GM21737 (cell line): ENCODE measurements at regions not wholly inside any gene's neighbourhood (a gene's known extent, or its start where the extent isn't known, plus 50 kb on each side); places are given as distances from the start of the nearest gene placed in this dataset.
"Not testable (repeated sequence)": the region's sequence is repeated elsewhere in the genome, so short reads cannot be mapped to it uniquely, and the experiment has no call there.

Experiments
- ATAC-seq: cut with Tn5 transposase; IDR thresholded peaks from one replicate; pipeline ENCODE4 v1.9.1; 2021; ENCODE audit warnings: mild to moderate bottlenecking, moderate library complexity; ENCODE audit not compliant: unreplicated experiment

DNA sequence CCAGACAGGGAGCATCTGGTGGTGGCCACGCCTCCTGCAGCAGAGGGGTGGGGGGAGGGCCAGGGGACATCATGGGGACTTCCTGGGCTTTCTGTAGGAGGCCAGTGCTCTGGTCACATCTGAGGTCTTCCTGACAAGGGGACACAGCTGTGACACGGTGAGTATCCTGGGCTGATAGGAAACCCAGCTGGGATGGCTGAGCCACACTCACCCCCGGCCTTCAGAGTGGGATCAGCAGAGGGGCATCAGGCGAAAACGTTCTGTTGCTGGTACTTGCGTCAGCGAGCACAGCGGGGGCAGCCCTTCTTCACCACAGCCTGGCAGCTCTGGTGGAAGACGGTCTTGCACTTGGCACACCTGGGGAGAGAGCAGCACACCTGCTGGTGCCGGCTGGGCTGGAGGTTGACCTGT is 122.9 kb upstream of the SMURF2 start:
- no peak for ATAC-seq

DNA sequence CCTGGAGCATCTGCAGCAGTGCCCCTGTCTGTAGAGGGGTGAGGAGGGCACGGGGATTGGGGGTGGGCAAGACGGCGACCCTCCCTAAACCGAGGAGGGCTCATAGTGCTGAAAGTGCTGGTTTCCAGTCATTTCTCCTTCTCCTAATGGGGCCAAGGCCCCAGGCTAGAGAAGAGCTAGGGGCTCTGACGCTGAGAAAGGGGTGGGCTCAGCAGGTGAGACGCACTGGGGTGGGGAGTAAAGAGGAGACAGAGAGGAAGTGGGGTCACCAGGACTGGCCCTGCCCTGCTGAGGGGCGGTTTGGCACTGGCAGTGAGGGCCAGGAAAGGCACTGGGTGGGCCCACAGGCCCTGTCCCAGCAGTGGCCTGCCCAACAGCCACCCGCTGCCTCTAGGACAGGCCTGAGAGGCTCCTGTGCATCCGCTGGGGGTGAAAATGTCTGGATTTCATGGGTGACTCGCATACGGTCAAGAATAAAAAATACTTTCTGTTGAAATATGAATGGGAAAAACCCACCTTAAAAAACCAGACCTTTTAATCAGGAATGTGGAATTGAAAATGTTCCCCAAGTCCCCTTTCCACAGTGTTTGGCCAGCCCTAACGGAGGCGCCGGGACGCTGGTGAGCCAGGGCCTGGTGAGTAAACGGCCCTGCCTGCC is 122.4 kb upstream of the SMURF2 start:
- no peak for ATAC-seq

DNA sequence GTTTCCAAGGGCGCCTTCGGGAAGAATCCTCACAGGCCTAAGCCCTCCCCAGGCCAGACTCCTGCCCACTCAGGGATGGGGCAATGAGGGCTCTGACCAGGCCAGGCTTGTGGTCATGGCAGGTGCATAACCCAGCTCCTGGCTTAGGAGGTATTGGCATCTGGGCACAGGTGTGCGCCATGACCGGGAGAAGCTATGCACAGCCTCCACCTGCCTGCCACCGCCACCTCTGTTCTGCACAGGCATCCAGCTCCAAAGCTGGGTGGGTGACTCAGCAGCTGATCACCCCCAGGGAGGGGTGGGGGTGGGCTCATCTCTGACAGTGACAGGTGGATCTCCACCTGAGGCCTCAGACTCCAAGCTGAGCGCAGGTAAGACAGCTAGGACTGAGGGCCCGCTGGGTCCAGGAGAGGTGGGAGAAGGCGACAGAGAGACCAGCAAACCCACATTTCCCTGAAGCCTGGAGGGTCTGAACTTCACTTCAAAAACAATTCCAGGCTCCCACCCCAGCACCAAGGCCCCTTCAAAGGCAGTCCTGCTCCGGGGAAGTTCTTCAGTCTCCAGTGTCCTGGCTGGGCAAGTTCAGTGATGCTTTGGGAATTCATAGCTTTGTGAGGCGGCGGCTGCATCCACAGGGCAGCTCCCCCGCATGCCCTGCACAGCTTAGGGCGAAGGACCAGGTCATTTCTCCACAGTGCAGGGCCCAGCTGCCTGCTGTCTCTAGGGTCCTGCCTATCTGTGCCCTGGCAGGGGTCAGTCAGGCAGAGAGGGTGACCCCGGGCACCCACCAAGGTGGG is 121.6 kb upstream of the SMURF2 start:
- no peak for ATAC-seq

DNA sequence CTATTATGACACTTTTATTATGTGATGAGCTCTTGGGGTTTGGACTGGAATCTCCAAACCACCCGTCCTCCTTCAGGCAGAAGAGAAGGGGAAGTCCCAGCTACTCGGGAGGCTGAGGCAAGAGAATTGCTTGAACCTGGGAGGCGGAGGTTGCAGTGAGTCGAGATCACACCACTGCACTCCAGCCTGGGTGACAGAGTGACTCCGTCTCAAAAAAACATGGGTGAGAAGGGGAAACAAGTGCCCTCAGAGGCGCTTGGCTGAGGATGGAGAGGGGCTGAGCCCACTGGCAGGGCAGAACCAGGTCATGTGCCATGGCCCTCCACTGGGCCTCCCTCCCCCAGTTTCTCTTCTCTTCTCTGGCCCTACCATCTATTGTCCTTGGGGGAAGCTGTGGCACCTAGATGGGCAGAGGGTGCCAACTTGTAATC is 120.9 kb upstream of the SMURF2 start:
- no peak for ATAC-seq

DNA sequence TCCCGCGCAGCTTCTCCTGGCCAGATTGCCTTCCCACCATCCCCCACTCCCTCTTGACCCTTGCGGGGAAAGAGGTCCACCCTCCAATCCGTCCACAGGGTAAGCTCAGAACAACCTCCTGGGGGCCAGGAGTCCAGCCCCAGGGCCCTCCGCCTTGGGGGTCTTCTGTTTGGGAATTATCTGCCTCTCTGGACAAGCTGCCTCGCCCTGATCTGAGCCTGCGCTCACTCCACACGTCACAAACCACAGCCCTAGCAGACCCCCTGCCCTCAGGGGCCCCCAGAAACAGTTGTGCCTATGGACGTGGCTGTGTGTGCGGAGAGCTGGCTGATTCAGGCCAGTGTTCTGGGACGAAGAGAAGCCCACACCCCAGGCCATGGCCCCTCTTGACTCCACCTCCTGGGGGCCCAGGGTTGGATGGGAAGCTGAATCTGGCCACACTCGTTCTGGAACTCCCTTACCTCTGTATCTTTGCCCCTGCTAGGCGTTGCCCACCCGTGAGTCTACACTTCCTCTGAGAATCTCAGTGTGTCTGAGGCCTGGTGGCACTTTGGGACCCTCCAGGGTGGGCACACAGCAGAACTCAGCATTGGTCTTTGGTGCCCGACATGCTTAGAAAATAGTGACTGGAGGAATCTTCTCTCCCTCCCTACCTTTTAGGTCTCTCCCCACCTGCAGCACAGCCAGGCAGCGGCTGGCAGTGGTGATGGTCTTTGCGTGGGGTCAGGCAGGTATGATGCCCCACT is 119.9 kb upstream of the SMURF2 start:
- no peak for ATAC-seq

DNA sequence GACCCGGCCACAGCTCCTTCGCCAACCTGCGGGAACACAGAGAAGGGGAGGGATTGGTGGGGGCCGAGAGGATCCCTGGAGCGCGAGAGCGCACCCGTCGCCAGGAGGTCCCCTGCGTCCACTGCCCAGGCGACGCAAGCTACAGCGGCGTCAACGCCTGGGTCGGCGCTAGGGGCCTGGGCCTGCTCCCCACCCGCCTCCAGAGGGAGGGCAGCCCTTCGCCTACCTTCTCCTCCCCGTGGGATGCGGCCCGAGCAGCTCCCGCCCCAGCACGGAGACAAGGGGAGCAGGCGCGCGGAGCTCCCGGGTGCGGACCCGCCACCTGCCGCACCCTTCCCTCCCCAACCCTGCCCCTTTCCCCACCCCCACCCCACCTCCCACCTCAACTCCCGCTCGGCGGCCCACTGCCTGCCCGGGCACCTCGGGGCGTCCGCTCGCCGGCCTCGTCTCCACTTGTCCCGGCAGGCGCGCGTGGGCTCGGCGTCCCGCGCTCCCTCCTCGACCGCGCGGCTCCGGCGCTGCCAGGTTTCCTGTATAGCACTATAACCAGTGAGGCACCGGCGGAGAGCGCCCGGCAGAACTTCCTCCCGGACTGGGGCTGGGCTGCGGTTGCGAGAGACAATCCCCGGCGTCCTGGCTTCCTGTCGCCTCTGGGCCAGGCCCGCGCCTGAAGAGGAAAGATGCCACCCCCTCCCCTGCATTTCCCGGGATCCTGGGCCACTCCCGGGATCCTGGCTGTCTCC is 119.1 kb upstream of the SMURF2 start:
- ATAC-seq = no peak

DNA sequence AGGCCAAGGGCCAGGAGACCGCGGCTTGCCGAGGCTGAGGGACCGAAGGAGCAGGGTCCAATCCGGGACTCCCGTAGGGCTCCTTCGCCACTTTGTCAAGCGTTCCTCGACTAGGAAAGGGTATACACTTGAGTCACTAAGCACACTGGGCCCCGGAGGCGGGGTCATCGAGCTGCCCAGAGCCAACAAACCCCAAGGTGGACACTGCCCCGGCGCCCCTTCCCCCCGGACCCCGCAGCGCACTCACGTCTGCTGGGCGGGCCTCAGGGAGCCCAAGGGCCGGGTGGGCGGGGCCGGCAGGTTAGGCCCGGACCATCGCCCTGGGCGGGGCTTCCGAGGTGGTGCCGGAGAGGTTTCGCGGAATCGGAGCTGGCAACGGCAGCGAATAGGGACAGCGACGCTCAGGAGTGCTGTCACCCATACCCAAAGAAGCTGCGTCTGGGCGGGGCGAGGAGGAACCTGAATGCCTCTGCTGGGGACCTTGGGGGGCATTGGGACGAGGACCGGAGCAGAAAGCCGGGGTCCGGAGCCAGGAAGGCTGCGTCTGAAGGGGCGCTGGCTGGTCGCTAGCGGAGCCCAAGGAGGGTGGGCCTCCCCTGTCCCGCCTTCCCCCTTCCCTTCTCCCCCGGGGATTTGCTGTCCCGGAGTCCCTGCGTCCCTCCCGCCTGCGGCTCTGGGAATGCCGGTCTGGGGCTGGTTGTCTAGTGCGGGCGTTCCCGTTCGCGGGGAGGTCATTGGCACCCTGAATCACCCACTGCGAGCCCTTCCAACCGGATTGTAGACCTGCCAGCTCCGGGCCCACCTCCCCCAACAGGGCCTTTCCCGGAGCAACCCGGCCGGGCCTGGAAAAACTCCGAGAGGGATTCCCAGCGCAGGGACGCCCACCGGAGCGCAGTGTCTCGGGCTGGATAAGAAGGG is 118.2 kb upstream of the SMURF2 start:
- no peak for ATAC-seq

DNA sequence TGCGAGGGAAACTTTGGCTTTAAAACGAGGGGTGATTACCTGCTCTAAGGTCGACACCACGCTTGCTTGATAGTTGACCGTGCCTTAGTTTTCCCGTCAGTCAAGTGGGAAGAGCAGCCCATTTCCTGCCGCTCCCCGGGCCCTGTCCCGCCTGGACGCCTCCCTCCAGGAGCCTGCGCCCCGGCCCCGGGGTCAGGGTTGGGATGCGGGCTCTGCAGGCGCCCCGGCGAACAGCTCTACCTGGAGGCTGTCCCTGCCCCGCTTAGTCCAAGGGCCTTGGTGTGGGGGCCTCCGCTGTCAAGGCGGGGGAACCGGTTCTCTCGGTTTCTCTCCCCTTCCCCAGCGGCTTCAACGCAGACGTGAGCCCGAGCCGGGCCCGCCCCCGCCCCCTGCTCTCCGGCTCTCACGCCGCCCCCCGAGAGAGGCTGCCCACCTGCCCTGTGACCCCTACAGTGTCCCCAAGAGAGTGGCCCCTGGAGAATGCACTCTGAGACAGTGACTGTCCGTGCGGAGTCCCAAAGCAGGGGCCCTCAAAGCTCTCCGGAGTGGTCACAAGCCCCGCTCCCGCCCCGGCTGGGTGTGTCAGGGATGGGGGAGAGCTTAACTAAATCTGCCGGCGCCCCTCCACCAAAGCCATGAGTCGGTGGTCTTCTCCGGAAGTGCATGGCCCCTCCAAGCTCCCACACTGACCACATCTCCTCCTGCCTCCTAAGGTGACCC is 117.4 kb upstream of the SMURF2 start:
- no peak for ATAC-seq

DNA sequence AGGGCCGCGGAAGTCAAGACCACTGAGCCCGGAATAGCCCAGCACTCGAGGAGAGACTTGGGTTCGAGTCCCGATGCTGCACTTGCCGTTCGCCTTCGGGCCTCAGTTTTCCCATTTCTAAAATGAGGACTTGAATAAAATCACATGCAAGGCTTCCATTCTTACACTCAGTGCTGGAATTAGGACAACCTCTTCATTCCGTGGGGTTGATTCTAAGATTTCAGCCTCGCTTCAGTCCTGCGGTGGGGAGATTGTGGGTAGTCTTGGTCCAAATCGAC is 116.9 kb upstream of the SMURF2 start:
- not testable (repeated sequence) for ATAC-seq

DNA sequence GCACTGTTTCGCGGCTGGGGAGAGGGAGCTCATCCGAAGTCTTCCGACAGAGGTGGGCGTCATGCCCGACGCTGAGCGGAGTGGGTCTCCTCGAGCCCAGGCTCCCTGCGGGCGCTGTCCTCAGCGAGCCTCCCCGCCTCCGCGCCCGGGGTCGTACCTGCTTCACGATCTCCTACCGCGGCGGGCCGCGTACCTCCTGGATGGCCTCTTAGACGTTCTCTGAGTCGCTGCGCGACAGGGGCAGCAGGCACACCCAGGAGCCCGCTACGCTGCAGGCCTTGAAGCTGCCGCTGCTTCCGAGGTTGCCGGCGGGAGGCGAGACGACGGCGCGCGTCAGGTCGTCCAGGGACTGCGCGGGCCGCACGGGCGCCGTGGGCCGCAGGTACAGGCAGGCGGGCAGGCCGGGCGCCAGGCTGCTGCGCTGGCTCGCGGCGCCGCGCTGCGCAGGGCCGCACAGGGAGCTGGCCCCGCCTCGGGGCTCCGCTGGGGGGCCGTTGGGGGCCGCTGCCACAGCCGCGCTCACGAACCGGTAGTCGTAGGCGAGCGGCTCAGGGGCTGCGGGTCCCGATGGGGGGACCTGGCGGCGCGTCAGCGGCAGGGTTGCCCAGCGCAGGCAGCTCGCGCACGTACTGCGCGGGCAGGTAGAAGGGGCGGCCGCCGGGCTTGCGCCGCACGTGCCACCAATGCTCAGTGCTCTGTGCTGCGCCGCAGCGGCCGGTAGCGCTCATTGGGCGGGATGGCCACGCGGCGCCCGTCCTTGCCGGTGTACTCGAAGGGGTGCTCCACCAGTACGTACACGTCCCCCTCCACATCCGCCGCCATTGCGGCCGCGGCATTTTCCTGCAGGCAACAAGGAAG is 116.4 kb upstream of the SMURF2 start:
- no peak for ATAC-seq

DNA sequence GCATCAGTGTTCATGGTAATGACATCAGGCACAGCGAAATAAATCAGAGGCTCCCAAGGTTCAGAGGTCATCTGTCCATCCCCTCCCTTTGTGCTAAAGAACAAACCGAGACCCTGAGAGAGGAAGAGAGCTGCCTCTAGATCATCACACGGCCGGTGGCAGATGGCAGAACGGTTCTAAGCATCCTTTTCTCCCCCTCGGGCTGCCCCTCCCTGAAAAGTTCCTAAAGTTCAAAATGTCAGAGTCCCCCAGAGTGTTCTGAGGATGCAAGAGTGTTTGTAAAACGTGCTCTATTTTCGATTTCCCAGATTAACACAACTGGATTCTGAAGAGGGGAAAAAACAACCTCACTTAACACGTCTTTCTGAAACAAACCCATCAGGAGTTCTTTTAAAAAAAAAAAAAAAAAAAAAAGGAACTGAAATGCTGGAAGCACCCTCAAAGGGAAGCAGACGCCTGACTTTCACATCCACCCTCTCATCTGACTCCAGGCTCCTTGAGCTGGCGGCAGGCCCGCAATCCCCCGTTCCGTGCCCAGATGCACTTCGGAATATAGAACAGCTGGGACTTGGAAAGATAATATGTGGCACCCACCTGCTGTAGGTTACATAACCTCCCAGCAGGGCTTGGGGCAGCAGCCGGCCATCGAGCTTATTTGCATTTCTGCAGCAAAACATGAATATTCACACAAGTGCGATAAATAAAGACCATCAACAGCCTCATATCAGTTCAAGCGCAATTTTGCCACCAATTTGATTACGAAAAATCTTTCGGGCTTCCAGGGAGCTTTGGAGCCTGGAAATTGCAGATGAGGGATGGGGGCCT is 115.5 kb upstream of the SMURF2 start:
- no peak for ATAC-seq

DNA sequence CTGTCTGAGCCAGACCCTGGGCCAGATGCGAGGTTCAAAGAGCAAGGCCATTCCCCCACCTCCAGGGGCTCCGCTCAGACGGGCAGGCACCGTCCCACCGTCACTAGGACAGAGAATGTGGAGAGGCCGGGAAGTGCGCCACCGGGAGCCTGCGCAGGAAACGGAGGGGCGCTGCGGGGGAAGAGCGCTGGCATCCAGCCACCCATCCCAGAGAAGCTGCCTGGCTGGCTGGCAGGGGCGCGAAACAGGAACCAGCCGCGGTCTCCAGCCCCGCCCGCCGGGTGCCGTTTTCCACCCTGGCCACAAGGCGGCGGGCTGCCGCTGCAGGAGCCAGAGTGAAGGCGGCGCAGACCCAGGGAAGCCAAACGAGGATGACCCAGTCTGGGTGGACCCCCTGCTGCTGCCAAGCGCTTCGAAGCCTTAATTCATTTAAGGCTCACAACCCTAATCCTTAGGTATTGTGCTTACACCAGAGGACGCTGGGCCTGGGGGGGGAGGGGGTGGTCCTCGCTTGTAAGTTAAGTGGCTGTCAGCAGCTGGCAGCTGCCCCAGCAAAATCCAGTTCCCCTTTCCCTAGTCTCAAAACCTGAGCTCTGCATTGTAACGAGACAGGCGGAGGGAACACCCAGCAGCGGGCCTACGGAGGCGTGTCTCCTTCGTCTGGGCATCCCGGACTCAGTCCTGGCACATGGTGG is 114.8 kb upstream of the SMURF2 start:
- ATAC-seq = peak; percentile 65

DNA sequence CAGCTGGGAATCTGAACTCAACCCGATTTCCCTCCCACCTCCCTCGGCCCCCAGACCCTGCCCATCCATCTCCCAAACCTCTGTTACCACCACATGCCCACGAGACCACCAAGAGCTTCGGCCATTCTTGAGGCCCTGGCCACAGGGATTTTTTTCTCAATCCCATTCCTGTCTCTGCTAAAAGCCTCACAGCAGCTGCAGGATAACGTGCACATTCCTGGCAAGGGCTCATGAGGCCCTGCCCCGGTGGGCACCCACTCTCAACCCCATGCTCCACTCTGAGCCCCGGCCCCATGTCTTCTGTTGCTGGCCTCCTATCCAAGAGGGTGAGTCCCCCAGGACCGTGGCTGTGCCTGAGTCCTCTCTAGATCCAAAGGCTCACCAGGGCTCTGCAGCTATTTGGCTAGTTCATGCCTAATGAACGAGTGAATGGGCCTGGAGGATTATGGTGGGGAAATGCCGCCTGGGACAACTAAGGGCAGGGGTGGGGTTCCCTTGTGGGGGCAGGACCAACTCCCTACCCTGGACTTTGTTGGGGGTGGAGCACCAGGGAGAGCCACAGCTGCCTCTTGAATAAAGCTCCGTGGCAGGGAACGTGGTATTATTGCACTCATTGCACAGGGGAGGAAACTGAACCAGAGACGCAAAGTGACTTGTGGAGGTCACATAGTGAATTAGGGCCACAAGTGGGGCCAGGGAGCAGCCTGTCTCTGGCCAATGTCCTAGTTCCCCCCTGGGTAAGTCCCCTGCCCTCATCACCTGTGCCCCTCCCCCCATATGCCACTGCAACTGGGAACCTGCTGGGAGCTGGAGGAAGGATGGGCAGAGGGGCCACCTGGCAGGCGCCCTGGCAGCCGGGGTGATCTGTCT is 113.8 kb upstream of the SMURF2 start:
- no peak for ATAC-seq

DNA sequence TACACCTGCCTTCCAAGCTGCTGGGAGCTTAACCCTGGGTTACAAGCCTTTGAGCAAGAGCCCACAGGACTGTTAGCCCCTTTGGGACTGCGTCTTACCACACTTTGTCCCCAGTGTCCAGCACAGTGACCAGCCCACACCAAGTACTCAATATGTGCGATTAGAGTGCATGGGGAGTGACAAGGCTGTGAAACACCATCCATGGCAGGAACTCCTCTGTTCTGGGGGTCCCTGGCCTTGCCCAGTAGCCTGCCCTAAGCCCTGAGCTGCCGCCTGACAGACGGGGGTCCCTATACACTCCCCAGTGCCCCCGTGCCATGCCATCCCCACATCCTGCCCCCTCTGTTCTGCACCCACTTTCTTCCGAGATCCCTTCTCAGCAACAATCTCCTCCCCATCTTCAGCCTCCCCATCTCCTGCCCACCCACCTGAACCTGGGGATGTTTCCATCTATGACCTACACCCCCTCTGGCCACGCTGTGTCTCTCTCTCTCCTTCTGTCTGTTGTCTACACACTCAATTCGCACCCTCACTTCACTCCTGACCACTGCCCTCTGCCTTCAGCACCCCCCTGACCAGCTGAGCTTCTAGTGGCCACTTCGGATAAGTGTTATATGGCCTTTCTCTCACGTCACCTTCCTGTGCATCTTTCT is 112.9 kb upstream of the SMURF2 start:
- ATAC-seq = no peak

DNA sequence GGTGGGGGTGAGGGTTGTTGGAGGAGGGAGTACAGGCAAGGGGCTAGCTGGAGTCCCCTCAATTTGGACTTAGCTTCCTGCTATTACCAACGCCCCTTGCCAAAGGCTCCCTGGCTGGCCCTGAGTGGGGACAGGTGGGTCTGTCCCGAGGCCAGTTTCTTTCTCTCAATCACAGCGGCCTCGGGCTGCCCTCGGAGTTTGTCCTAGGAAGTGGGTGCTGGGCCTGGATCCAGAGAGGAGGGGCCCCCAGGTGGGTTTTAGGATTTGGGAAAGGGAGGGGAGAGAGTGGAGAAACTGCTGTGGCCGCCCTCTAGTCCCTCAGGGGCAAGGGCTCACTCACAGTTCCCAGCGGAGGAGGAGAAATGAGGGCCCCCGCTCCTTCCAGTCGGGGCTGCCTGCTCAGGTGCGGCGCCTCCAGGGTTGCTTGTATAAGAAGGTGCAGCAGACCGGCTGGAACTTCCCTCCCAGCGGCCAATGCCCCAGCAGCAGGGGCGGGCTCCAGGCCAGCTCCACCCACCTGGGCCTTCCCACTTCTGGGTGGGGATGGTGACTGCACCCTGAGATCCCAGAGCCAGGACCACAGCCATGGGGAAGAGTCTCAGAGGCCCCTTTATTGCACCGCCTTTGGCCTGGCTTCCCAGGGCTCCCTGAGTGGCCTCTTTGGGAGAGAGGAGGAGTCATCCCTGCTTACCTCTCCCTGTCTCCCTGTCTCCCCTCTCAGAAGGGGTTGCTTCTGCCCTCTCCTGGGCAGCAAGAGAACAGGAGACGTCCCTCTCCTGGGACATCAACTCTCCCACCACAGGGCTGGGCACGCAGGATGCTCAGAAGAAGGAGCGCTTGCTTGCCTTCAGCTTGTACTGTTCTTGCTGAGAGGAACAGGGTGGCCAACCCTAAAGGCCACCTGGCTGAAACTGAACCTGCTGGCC is 112.0 kb upstream of the SMURF2 start:
- ATAC-seq = no peak
